ENCODE measurements at regions not wholly inside any gene's neighbourhood (a gene's known extent, or its start where the extent isn't known, plus 50 kb on each side); places are given as distances from the start of the nearest gene placed in this dataset.

GRCh38 chr2:113822087-113822815, 65.8 kb upstream of the SLC35F5 start:
- TF ChIP-seq CTCF (IDR thresholded peaks at IDR 0.05) (no peak), ZFX (IDR thresholded peaks at IDR 0.05; ENCODE audit: borderline replicate concordance) (no peak)
